T1000 (cell line): ENCODE measurements at regions not wholly inside any gene's neighbourhood (a gene's known extent, or its start where the extent isn't known, plus 50 kb on each side); places are given as distances from the start of the nearest gene placed in this dataset.
"Not testable (repeated sequence)": the region's sequence is repeated elsewhere in the genome, so short reads cannot be mapped to it uniquely, and the experiment has no call there.

ENCODE experiments used
- DNase-seq: peaks from one replicate; lab custom pipeline; 2025; ENCODE audit warnings: mixed read lengths; lab: John Stamatoyannopoulos, UW

DNA sequence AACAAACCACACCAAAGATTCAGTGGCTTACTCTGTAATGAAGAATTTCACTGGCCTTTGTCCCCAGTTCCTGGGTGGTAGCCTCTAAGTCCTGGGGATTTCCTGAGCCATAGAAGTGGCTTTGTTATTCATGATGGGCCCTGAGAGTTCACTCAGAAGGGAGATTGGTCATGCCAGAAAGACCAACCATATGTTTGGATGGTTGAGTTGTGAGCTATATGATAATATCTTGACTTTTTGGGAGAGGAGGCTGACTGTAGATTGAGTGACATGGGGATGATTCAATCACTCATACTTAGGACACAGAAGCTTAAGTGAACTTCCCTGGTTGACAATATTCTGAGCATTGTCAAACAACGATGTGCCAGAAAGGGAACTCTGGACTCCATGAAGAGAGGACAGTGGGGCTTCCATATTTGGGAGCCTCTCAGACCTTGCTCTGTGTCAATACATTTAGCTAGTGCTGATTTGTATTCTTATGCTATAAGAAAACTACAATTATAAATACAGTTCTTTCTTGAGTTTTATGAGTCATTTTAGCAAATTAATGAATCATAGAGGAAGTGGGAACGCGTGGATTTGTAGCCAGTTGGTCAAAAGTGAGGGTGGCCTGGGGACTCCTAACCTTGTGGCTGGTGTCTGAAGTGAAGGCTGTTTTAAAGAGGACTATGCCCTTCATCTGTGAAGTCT lies 392.0 kb downstream of the GBA3 start:
- DNase-seq: no peak

- no peak for DNase-seq
These were observed 390.7 kb downstream of the GBA3 start for GRCh38 chr4:23083391-23083790.

GRCh38 chr4:23080171-23080570 lies 387.4 kb downstream of the GBA3 start:
- DNase-seq: not testable (repeated sequence)

GRCh38 chr4:23070848-23071570 lies 378.3 kb downstream of the GBA3 start:
- no peak for DNase-seq

DNA sequence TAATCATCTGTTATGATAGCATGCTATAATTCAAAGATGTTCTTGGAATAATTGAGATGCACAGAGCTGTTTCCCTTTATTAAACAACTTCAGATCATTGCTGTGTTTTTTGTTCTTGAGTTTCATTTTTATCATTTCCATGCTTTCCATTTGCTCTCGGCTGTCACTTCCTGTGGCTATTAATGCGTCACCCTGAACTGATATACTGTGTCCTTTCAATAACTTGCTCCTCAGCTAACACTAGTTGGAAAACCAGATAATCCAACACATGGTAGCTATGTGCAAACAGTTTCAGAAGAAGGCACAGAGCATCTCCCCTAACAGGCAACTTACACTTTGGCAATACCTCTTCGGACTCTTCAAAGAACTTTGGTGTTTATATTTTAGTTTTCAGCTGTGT lies 376.0 kb downstream of the GBA3 start:
- DNase-seq: no peak

DNA sequence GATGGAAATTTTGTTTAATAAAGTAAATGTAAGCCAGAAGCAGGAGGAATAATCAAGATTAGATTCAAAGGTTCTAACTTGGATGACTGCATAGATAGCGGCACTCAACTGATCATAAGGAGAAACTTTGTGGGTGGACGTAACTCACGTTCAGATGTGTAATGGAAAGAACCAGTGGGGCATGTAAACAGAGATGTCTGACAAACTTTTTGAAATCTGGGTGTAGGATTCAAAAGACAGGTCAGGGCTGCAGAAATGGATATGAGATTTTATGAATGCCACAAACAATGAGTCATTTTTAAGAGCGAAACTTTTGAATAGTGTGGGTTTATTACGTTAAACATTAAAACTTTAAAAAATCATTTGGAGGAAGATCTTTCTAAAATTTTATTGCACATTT lies 375.6 kb downstream of the GBA3 start:
- DNase-seq: no peak

DNA sequence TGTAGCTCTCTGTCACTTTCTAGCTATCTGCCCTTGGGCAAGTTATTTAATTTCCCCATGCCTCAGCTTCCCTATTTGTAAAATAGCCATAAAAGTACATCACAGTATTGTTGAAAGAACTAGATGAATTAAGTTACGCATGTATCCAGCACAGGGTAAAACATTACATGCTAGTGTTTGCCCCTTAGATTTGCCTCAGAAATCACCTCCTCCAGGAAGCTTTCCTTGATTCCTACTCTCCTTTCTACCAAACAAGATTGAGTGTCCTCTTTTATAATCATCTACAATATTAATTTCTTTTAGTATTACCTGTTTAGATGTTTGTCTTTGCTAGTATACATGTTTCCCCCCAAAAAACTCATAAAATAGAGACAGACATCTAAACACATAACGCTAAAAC lies 369.5 kb downstream of the GBA3 start:
- no peak for DNase-seq

- no peak for DNase-seq
These were observed 368.7 kb downstream of the GBA3 start for GRCh38 chr4:23061431-23061830.

- peak; percentile 29 for DNase-seq
These were observed 368.0 kb downstream of the GBA3 start for GRCh38 chr4:23060776-23061175.

DNA sequence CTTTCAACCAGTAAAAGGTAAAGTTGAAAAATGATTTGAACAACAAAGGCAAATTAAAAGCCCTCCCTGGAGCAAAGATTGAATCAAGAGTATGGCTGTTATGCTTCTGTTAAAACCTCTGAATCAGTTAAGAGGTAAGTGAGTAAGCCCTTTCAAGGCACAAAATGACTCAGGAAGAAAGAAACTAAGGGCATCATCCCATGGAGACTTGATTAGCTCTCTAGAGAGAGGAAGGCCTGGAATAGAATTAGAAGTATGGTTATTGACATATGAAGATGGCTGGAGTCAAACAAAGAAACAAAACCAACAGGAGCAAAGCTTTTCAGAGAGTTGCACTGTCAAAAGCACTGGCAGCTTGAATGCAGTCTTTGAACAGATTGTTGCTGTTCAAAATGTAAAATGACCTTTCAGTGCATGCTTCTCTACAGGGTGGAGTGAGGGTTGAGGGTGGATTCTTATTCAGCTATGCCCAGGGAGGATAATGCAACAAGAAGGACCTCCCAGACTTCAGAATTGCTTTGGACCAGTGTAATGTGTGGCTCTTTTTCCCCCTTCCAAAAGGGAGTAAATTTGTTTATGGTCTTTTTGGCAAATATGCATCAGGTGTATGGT lies 365.5 kb downstream of the GBA3 start:
- no peak for DNase-seq

DNA sequence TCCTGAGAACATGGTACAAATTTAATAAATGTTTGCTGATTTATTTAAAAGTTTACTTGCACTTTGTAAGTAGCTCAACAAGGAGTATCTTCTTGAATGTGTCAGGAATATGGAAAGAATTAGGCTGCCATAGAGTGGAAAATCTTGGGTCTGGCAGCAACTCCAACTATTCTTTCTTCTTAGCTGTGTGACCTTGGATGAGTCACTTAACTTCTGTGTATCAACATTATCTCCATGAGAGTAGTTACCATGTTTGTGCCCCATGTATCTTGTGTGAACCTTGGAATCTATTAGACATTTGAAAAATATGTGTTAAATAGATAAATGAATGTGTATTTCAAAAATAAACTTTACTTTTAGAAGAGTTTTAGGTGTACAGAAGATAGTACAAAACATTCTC lies 348.8 kb downstream of the GBA3 start:
- DNase-seq: no peak

DNA sequence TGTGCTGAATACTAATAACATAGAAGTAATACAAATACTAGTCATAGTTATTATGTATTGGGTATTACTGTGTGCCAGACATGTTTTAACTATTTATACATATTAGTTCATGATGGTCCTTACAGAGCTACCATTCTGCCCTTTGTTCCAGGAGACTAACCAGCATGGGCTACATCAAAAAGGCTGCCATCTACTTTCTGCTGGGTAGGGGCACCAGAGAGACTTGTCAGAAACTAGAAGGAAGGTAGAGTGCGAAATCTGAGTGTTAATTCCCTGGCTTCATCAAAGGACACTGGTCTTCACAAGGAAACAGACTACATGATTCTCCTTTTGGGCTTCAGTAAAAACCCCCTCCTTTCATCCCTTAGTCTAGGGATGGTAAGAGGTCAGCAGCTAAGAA lies 347.8 kb downstream of the GBA3 start:
- DNase-seq: no peak

DNA sequence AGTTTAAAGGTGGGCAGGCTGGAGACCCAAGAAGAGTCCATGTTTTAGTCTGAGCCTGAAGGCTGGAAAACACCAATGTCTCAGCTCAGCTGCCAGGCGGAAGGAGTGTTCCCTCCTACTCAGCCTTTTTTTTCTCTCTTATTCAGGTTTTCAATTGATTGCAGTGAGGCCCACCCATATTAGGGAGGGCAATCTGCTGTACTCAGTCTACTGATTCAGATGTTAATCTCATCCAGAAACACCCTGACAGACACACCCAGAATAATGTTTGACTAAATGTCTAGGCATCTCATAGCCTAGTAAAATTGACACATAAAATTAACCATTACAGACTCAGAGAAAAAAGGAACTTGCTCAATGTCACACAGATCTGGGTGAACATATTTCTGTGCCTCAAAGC lies 347.1 kb downstream of the GBA3 start:
- DNase-seq: no peak

DNA sequence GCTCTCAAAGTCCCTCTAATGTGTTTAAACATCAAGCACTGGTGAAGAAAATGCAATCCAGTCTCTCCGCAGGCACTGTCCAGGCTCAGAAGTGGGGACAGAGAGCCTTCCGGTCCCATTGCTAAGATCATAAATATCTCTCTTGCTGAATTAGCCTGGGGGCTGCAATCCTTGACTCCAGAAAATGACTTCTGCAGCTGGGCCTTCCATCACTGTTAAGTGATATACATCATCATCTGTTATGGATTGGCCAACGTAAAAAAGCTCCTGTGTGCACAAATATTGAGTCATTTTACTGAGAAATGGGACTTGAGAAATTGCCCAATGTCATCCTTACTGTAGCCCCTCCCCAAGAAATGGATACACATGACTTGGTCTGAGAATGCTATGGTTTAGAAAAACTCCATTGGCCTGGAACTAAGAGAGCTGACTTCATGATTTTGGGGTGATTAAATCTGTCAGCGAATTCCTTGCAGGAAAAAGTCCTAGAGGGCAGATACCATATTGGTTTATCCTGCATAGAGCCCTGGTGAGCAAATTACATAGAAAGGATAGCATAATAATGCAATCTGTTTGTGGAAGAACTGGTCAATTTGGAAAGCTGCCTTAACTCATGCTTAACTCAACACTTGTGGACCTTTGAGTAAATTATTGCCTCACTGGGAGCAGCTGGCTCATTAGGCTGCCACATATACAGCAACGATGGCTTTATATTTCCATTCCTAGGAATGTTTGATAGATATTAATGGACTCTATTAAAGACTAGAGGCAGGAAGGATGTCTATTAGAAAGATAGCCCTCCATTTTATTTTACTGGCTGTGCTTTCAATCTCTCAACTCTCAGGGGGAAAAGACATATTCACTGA lies 346.1 kb downstream of the GBA3 start:
- DNase-seq: no peak

GRCh38 chr4:23036921-23037495 lies 344.3 kb downstream of the GBA3 start:
- no peak for DNase-seq

- no peak for DNase-seq
These were observed 343.8 kb downstream of the GBA3 start for GRCh38 chr4:23036503-23036902.

GRCh38 chr4:23035521-23036056 lies 342.9 kb downstream of the GBA3 start:
- no peak for DNase-seq

- DNase-seq: no peak
These were observed 342.0 kb downstream of the GBA3 start for GRCh38 chr4:23034731-23035130.

GRCh38 chr4:23033796-23034195 lies 341.1 kb downstream of the GBA3 start:
- no peak for DNase-seq

DNA sequence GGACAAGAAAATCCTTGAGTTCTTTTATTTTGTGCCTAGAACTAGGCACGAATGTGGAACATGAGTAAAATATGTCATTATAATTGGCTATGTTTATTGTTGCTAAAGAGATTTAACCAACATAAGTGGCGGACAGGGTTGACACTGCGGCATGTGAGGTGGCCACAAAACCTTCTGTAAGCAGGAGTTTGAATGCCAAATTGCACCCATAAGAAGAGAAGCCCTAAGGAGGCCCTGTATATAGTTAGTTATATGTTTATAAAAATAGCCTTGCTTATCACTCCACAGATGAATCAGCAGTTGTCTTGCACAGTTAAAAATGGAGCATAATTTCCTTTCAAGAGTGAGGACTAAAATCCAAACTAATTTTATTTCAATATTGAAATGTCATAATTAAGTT lies 336.1 kb downstream of the GBA3 start:
- no peak for DNase-seq

GRCh38 chr4:23023666-23024065 lies 330.9 kb downstream of the GBA3 start:
- DNase-seq: no peak

- DNase-seq: no peak
These were observed 330.4 kb downstream of the GBA3 start for GRCh38 chr4:23023121-23023520.
